Urinary bladder (tissue), 3 donors: ENCODE measurements at regions not wholly inside any gene's neighbourhood (a gene's known extent, or its start where the extent isn't known, plus 50 kb on each side); places are given as distances from the start of the nearest gene placed in this dataset.
"Not testable (repeated sequence)": the region's sequence is repeated elsewhere in the genome, so short reads cannot be mapped to it uniquely, and the experiment has no call there.

ENCODE experiments used
- DNase-seq: peaks from one replicate; pipeline ENCODE4 v3.0.0-alpha.2; 2015; ENCODE audit errors: extremely low spot score
- H3K27ac ChIP-seq: one replicate; pipeline ENCODE4 v1.5.1; 2013; ENCODE audit warnings: low read depth, mild to moderate bottlenecking, moderate library complexity
- H3K36me3 ChIP-seq: one replicate; pipeline ENCODE4 v1.6.1; 2013; ENCODE audit warnings: mild to moderate bottlenecking, moderate library complexity; ENCODE audit not compliant: insufficient read depth
- H3K4me1 ChIP-seq: one replicate; pipeline ENCODE4 v1.6.1; 2013; ENCODE audit warnings: mild to moderate bottlenecking, moderate library complexity; ENCODE audit not compliant: insufficient read depth
- H3K4me3 ChIP-seq: one replicate; pipeline ENCODE4 v1.5.1; 2013; ENCODE audit warnings: low read depth, low read length
- WGBS: extraction: QIAGEN DNeasy Blood & Tissue Kit; methylation state at CpG from one replicate; pipeline ENCODE4 v1.1.7; 2013; 5-methylcytosine and 5-hydroxymethylcytosine counted together
- donor health status: healthy with polysubstance abuse.
- donor health status: healthy.

DNA sequence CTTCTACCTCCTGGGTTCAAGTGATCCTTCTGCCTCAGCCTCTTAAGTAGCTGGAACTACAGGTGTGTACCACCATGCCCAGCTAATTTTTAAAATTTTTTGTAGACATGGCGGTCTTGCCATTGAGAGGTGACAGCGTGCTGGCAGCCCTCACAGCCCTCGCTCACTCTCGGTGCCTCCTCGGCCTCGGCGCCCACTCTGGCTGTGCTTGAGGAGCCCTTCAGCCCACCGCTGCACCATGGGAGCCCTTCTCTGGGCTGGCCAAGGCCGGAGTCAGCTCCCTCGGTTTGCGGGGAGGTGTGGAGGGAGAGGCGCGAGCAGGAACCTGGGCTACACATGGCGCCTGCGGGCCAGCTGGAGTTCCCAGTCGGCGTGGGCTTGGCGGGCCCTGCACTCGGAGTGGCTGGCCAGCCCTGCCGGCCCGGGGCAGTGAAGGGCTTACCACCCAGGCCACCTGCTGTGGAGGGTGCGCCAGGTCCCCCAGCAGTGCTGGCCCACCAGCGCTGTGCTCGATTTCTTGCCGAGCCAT lies 111.1 kb downstream of the RAP2A start:
- DNase-seq = not testable (repeated sequence)
- 95% methylated on average over 25 of the region's 25 CpGs for WGBS

DNA sequence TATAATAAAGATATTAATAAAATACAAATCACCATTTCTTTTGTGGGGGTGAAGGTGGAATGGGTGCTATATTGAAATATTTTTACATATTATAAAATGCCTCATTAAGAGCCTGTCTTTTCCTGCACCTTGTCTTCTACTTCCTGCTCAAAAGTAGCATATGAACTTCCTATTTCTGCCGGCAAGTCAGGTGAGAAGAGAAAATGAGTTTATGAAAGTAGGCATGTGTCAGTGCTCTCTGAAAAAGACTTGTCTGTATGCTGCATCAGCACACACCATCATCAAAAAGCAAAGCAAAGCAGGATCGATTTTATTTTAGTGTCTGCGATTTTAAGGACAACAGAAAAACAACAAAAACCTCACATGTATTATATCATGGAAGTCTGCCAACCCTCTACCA lies 114.2 kb downstream of the RAP2A start:
- no peaks in the 10 kb centered on the region for H3K36me3 ChIP-seq
- H3K27ac ChIP-seq = no peak overlapping the region
- WGBS = 21% methylated on average over 3 of the region's 3 CpGs
- no peaks in the 10 kb centered on the region for H3K4me1 ChIP-seq
- H3K4me3 ChIP-seq = no peak overlapping the region
- DNase-seq = no peak

More for the DNA sequence above, 111.1 kb downstream of the RAP2A start:
- not testable (repeated sequence) for H3K4me1 ChIP-seq, H3K4me3 ChIP-seq, H3K27ac ChIP-seq, H3K36me3 ChIP-seq

DNA sequence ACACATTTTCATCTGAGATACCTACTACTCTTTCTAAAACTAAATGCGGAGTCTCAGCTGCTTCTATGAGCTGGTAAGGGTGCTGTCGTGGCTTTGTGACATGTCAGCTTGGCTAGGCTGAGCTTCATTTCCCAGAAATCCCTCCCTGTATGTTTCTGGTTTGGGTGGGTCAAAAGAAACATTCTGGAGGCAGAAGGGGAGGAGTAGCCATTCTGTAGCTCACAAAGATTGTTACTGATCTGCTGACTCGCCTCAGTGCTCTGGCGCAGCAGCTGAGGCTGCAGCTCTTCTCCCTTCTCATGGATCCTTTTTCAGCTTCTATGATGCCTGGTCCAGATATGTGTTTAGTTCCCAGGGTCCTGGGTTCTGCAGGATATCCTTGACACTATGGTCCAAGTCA lies 114.7 kb downstream of the RAP2A start:
- Histone ChIP-seq H3K4me1 (no peaks in the 10 kb centered on the region), H3K4me3 (no peak overlapping the region), H3K36me3 (no peaks in the 10 kb centered on the region), H3K27ac (no peak overlapping the region)
- DNase-seq = no peak
- WGBS = 52% methylated on average over 4 of the region's 4 CpGs

DNA sequence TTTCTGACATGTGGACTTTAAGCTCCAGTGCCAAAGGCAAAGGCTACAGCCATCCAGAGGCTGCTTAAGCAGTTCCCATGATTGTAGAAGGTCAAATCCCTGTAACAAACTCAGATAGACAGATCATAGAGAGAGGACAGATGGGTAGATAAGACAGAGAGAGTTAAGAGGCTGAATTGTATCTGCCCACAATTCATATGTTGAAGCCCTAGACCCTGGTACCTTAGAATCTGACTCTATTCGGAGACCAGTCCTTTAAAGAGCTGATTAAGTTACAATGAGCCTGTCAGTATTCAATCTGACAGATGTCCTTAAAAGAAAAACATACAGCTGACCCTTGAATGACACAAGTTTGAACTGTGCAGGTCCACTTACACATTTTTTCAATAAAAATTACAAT lies 115.2 kb downstream of the RAP2A start:
- H3K27ac ChIP-seq = no peak overlapping the region
- DNase-seq = no peak
- no peak overlapping the region for H3K4me3 ChIP-seq
- no peaks in the 10 kb centered on the region for H3K4me1 ChIP-seq
- H3K36me3 ChIP-seq = no peaks in the 10 kb centered on the region
- 58% methylated on average over 1 of the region's 1 CpG for WGBS

DNA sequence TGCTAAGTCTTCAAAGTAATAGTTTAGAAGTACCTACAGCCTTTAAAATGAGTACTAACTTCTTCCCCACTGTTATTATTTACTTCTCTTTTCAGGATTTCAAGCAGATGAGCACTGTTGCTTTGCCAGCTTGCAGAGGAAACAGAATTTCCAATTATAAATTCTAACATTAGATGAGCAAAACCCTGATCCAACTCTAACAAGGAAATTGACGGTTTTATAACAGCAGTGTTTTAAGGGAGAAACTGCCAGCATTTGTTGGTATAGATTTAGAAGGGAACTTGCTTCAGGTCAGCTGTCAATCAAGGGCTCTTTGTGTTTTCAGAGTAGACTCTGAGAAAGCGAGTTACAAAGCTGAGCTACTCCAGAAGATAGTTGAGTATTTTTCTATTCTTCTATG lies 120.5 kb downstream of the RAP2A start:
- WGBS = 82% methylated on average over 2 of the region's 2 CpGs
- no peaks in the 10 kb centered on the region for H3K36me3 ChIP-seq
- no peak for DNase-seq
- H3K4me1 ChIP-seq = no peaks in the 10 kb centered on the region
- H3K4me3 ChIP-seq = no peak overlapping the region
- no peak overlapping the region for H3K27ac ChIP-seq

DNA sequence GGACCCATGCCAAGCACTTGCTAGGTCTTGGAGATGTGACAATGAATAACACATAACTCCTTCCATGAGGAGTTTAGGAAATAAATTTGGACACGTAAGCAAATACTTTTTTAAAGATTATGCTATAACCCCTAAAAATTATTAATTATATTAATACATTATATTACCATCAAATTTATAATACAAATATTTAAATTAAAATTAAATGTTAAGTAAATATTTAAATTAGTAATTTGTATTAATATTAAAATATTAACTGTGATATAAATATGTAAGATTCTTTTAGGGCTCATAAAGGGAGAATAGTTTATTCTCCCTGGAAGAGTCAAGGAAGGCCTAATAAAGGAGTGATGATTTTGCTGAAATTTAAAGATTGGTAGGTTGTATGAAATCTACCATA lies 121.1 kb downstream of the RAP2A start:
- H3K27ac ChIP-seq = no peak overlapping the region
- H3K4me3 ChIP-seq = no peak overlapping the region
- 93% methylated on average over 1 of the region's 1 CpG for WGBS
- no peak for DNase-seq
- H3K4me1 ChIP-seq = no peaks in the 10 kb centered on the region
- no peaks in the 10 kb centered on the region for H3K36me3 ChIP-seq

DNA sequence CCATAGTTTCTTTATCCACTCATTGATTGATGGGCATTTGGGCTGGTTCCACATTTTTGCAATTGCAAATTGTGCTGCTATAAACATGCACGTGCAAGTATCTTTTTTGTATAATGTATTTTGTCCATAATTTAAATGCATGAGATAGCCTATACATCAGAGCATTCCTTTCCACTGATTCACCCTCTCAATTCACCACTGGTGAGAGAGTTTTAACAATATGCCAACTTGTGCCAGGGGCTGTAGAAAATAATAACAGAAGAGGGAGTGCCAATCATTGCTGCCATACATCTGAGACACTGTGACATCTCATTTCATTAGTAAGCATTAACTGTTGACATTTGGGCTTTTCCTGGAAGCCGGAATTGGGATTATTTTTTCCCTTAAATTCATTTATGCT lies 125.1 kb downstream of the RAP2A start:
- DNase-seq = no peak
- Histone ChIP-seq H3K36me3 (no peaks in the 10 kb centered on the region), H3K4me3 (no peak overlapping the region), H3K4me1 (no peaks in the 10 kb centered on the region), H3K27ac (no peak overlapping the region)
- WGBS = 75% methylated on average over 2 of the region's 2 CpGs

DNA sequence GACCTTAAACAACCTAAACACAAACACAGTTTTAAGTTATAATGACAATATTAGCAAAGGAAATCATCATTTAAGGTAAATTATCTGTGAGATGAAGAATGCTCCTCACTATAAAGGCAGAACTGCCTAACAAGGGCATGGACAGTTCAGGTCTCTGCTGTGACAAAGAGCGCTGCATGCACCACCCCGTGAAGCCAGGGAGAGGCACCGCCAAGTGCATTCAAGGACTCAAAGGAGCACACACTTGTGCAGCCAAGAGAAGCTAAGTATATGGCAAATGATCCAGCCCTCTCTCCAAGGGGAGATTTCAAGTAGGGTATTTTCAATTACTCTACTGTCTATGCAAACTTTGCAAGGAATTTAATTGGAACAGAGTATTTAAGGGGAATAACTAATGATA lies 126.0 kb downstream of the RAP2A start:
- H3K36me3 ChIP-seq = no peaks in the 10 kb centered on the region
- no peak overlapping the region for H3K27ac ChIP-seq
- 90% methylated on average over 3 of the region's 3 CpGs for WGBS
- H3K4me1 ChIP-seq = no peaks in the 10 kb centered on the region
- H3K4me3 ChIP-seq = no peak overlapping the region
- no peak for DNase-seq

DNA sequence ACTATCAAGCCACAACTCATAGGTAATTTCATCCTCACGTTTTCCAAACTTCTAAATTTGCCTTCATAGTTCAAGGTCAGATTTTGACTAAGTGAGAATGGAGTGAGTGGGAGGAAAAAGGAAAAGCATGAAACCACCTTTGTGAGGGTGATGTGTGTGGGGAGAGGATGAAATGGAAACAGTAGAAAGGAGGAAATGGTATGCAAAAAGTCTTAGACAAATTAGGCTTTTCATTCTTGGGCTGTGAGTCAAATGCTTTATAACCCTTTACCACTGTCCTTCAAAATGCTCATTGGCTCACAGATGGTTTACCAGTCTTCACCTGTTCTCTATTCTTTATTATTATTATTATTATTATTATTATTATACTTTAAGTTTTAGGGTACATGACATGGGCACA lies 127.2 kb downstream of the RAP2A start:
- no peak for DNase-seq
- WGBS = 53% methylated on average over 1 of the region's 1 CpG
- no peak overlapping the region for H3K27ac ChIP-seq
- no peaks in the 10 kb centered on the region for H3K4me1 ChIP-seq
- no peaks in the 10 kb centered on the region for H3K36me3 ChIP-seq
- no peak overlapping the region for H3K4me3 ChIP-seq

DNA sequence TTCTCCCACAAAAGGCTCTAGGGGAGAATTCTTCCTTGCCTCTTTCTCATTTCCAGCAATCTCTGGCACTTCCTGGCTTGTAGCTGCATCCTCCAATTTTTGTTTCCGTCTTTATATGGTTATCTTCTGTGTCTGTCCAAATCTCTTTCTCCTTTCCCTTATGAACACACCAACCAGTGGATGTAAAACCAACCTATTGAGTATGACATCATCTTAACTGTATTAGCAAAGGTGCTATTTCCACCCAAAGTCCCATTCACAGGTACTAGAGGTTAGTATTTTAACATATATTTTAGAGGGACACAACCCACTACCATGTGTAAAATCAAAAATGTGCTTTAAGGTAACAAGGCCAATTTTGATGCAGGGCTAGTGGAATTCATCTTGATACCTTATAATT lies 129.0 kb downstream of the RAP2A start:
- H3K27ac ChIP-seq = no peak overlapping the region
- H3K36me3 ChIP-seq = no peaks in the 10 kb centered on the region
- 68% methylated on average over 1 of the region's 1 CpG for WGBS
- DNase-seq = no peak
- no peak overlapping the region for H3K4me3 ChIP-seq
- no peaks in the 10 kb centered on the region for H3K4me1 ChIP-seq

DNA sequence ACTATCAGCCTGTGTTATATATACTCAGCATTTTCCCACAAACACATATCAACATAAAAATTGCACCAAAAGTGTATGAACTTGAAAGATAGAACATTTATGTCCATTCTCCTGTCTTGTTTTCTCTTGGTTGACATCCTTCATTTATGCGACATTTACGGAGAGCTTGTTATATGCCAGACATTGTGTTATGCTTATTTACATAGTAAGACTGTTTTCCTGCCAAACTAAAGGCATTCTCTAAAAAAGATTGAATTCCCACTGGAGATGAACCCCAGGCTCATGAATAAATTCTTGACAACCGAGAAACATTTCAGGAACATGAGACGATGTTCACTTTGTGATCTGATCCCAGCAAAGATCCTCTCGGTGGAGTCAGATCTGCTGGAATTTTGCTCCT lies 131.0 kb downstream of the RAP2A start:
- Histone ChIP-seq H3K27ac (no peak overlapping the region), H3K4me3 (no peak overlapping the region), H3K4me1 (no peaks in the 10 kb centered on the region), H3K36me3 (no peaks in the 10 kb centered on the region)
- no peak for DNase-seq
- WGBS = 56% methylated on average over 5 of the region's 5 CpGs

DNA sequence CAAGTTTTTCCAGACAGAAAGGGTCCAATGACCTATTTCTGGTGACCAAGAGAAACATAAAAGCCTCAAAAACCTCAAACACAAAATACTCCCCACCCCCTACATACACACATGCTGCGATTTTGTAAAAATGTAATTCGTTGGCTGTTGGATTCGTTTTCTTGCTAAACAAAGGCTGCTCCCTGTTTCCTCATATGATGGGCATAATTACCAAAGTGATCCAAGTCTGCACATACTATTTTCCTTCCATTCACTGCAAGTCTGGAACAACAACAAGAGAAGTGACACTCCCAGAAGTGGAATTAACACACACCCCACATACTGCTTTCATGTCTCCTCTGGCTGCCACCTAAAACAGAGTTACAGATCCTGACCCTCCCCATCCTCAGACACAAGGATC lies 131.9 kb downstream of the RAP2A start:
- no peak overlapping the region for H3K4me3 ChIP-seq
- H3K4me1 ChIP-seq = no peaks in the 10 kb centered on the region
- H3K27ac ChIP-seq = no peak overlapping the region
- no peak for DNase-seq
- WGBS = 86% methylated on average over 3 of the region's 3 CpGs
- no peaks in the 10 kb centered on the region for H3K36me3 ChIP-seq

DNA sequence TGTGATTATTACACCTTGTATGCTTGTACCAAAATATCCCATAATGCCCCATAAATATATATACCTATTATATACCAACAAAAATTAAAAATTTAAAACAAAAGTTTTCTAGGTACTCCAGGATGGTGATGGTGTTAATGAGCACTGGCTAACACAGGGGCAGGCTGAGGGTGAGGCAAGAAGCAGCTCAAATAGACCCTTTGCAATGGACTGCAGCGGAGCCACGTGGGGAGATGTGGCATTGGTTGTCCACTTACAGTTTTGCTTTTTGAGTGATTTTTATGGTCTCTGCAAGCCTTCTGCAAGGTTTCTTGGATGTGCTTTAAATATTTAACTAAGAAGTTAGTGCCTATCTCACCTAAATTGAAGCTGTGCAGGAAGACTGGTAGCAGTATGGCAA lies 132.9 kb downstream of the RAP2A start:
- H3K27ac ChIP-seq = no peak overlapping the region
- H3K36me3 ChIP-seq = no peaks in the 10 kb centered on the region
- no peak for DNase-seq
- no peak overlapping the region for H3K4me3 ChIP-seq
- WGBS = 89% methylated on average over 2 of the region's 2 CpGs
- no peaks in the 10 kb centered on the region for H3K4me1 ChIP-seq

DNA sequence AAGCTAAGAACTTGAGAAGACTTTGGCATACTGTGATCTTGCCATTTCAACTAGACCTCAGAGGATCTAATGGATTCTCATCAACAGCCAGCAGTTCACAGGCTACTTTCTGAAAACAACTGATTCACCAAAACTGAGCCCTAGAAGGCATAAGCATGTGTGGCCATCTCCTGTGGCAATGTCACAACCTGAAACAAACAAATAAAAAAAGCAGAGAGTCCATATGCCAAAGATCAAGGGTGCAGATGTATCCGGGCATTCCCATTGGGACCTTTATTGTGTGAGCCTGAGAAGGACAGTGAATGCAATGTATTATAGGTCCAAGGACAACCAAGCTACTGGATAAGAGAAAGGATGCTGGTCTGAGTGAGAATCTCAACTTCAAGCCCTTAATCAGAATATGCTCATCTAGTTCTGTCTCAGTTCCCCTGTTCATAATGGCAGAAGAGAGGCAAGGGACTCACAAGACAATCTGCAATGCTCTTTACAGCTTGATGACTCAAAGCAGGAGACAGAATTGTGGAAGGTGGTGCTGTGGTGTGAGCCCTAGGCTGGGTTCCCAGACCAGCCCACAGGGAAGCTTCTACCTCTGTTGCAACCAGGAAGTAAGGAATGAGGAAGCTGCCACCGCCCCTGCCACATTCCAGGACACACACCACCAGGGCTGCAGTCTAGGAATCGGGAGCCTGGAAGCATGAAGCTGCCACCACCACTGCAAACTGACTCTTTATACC lies 133.7 kb downstream of the RAP2A start:
- no peak overlapping the region for H3K4me3 ChIP-seq
- WGBS = 80% methylated on average over 3 of the region's 3 CpGs
- no peaks in the 10 kb centered on the region for H3K4me1 ChIP-seq
- H3K36me3 ChIP-seq = no peaks in the 10 kb centered on the region
- H3K27ac ChIP-seq = no peak overlapping the region
- no peak for DNase-seq

DNA sequence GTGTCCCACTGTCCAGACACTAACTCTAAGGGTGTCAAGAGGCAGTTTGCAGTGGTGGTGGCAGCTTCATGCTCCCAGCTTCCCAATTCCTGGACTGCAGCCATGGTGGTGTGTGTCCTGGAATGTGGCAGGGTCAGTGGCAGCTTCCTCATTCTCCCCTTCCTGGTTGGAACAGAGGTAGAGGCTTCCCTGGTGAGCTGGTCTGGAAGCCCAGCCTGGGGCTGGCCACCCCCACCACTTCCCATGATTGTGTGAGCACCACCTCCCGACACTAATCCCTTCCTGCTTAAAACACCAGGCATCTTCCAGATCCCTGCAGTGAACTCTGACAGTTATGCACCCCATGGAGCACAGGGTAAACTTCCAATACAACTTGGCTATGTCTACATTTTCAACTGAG lies 134.9 kb downstream of the RAP2A start:
- Histone ChIP-seq H3K4me3 (no peak overlapping the region), H3K27ac (no peak overlapping the region), H3K36me3 (no peaks in the 10 kb centered on the region), H3K4me1 (no peaks in the 10 kb centered on the region)
- DNase-seq = no peak
- WGBS = 64% methylated on average over 1 of the region's 1 CpG
